IMR-90 (cell line): ENCODE measurements at regions not wholly inside any gene's neighbourhood (a gene's known extent, or its start where the extent isn't known, plus 50 kb on each side); places are given as distances from the start of the nearest gene placed in this dataset.

ENCODE experiments used
- ATAC-seq: fragments of 200-7000 bp; cut with Tn5 transposase; 2 replicates; pipeline ENCODE4 v1.9.1; 2020; ENCODE audit warnings: low read depth, mild to moderate bottlenecking, moderate library complexity
- BruUV-seq: library from RNA; stranded (reverse); fragments of 400-500 nt; replicated peaks from 2 replicates; lab custom pipeline; 2021; lab: Mats Ljungman, UMichigan
- CTCF ChIA-PET: fragments of 300-600 bp; formaldehyde crosslinking; extraction: SDS; loops from one replicate; lab custom pipeline; 2021; ENCODE audit warnings: antibody characterized with exemption; lab: Yijun Ruan, JAX
- POLR2A ChIA-PET: fragments of 300-600 bp; sonication (Branson Sonifier 250); formaldehyde crosslinking; loops from one replicate; lab custom pipeline; 2022; ENCODE audit warnings: antibody characterized with exemption; ENCODE audit not compliant: unreplicated experiment; lab: Charles Lee
- DNase-seq: peaks from one replicate; pipeline ENCODE4 v3.0.0; 2013
- H2AFZ ChIP-seq: replicated peaks from 2 replicates; pipeline ENCODE3; 2013; ENCODE audit warnings: low read length, mild to moderate bottlenecking; ENCODE audit not compliant: poor library complexity
- H2AK5ac ChIP-seq: 2 replicates; pipeline ENCODE4 v1.6.1; 2013; ENCODE audit warnings: low read depth, low read length, inconsistent platforms
- H2AK9ac ChIP-seq: replicated peaks from 2 replicates; pipeline ENCODE3; 2013; ENCODE audit warnings: mild to moderate bottlenecking, low read depth, low read length, moderate library complexity; ENCODE audit not compliant: poor library complexity
- H2BK120ac ChIP-seq: 2 replicates; pipeline ENCODE4 v1.6.1; 2013; ENCODE audit warnings: low read depth, low read length, inconsistent platforms
- H2BK15ac ChIP-seq: 3 replicates; pipeline ENCODE4 v1.6.1; 2013; ENCODE audit warnings: low read depth, low read length, inconsistent platforms
- H2BK20ac ChIP-seq: 2 replicates; pipeline ENCODE4 v1.6.1; 2013; ENCODE audit warnings: low read depth, mild to moderate bottlenecking, inconsistent platforms, low read length, moderate library complexity
- H2BK5ac ChIP-seq: 2 replicates; pipeline ENCODE4 v1.6.1; 2013; ENCODE audit warnings: mild to moderate bottlenecking, low read depth, low read length, inconsistent platforms; ENCODE audit not compliant: poor library complexity, severe bottlenecking
- H3K14ac ChIP-seq: replicated peaks from 2 replicates; pipeline ENCODE4 v1.6.1; 2013; ENCODE audit warnings: low read depth, low read length, inconsistent platforms
- H3K18ac ChIP-seq: 2 replicates; pipeline ENCODE4 v1.6.1; 2013; ENCODE audit warnings: low read depth, low read length, control low read depth
- H3K23ac ChIP-seq: 2 replicates; pipeline ENCODE4 v1.6.1; 2013; ENCODE audit warnings: low read depth, low read length, inconsistent platforms
- H3K27ac ChIP-seq: 2 replicates; pipeline ENCODE4 v1.5.1; 2013; ENCODE audit warnings: mild to moderate bottlenecking, control low read depth, low read length; ENCODE audit not compliant: insufficient read depth
- H3K27me3 ChIP-seq: 2 replicates; pipeline ENCODE4 v1.6.1; 2013; ENCODE audit warnings: low read length; ENCODE audit not compliant: control insufficient read depth, insufficient read depth
- H3K36me3 ChIP-seq: 2 replicates; pipeline ENCODE4 v1.6.1; 2013; ENCODE audit warnings: low read length, mixed read lengths; ENCODE audit not compliant: control insufficient read depth, insufficient read depth
- H3K4ac ChIP-seq: 2 replicates; pipeline ENCODE4 v1.6.1; 2013; ENCODE audit warnings: low read depth, low read length, inconsistent platforms
- H3K4me1 ChIP-seq: 2 replicates; pipeline ENCODE4 v1.6.1; 2013; ENCODE audit warnings: low read length, mixed read lengths; ENCODE audit not compliant: control insufficient read depth, insufficient read depth
- H3K4me2 ChIP-seq: 2 replicates; pipeline ENCODE4 v1.6.1; 2013; ENCODE audit warnings: low read depth, mild to moderate bottlenecking, control low read depth, low read length, moderate library complexity
- H3K4me3 ChIP-seq: 2 replicates; pipeline ENCODE4 v1.5.1; 2013; ENCODE audit warnings: low read depth, mild to moderate bottlenecking, control low read depth, low read length, moderate library complexity; ENCODE audit not compliant: insufficient read depth
- H3K56ac ChIP-seq: 2 replicates; pipeline ENCODE4 v1.6.1; 2013; ENCODE audit warnings: low read length, inconsistent platforms; ENCODE audit not compliant: insufficient read depth; ENCODE audit errors: extremely low read depth
- H3K79me1 ChIP-seq, 2 experiments: 2 replicates each; pipeline ENCODE4 v1.6.1; 2013; ENCODE audit warnings: low read length in 2 of 2, inconsistent platforms in 1 of 2, low read depth in 1 of 2
- H3K9ac ChIP-seq: 2 replicates; pipeline ENCODE4 v1.6.1; 2013; ENCODE audit warnings: low read depth, low read length, control low read depth
- H3K9me1 ChIP-seq: 2 replicates; pipeline ENCODE4 v1.6.1; 2013; ENCODE audit warnings: low read length, inconsistent platforms; ENCODE audit not compliant: insufficient read depth
- H3K9me3 ChIP-seq: 2 replicates; pipeline ENCODE4 v1.6.1; 2013; ENCODE audit warnings: low read length; ENCODE audit not compliant: control insufficient read depth, insufficient read depth
- H4K20me1 ChIP-seq: 2 replicates; pipeline ENCODE4 v1.6.1; 2013; ENCODE audit warnings: low read length, inconsistent platforms; ENCODE audit not compliant: insufficient read depth
- H4K5ac ChIP-seq: 2 replicates; pipeline ENCODE4 v1.6.1; 2013; ENCODE audit warnings: mild to moderate bottlenecking, low read depth, low read length, control low read depth
- H4K8ac ChIP-seq, 2 experiments: 2 replicates each; pipeline ENCODE4 v1.6.1; 2013; ENCODE audit warnings: low read depth in 2 of 2, low read length in 2 of 2, control low read depth in 1 of 2, inconsistent platforms in 1 of 2
- H4K91ac ChIP-seq: 2 replicates; pipeline ENCODE4 v1.6.1; 2013; ENCODE audit warnings: low read depth, low read length, inconsistent platforms; ENCODE audit not compliant: insufficient read depth
- CEBPB ChIP-seq: IDR thresholded peaks from 2 replicates; pipeline ENCODE4 v1.6.1; 2012; ENCODE audit warnings: low read depth, low read length, improper control_type of control experiment
- WGBS, 2 experiments: methylation state at CpG; one replicate each; pipeline versions ENCODE4 v1.1.5 to v1.1.7; 2013; ENCODE audit warnings: missing lambda C conversion rate in 2 of 2; ENCODE audit not compliant: insufficient read length in 1 of 2; ENCODE audit errors: extremely low coverage in 2 of 2; 5-methylcytosine and 5-hydroxymethylcytosine counted together
- dilution Hi-C: fragments of 300-500 bp; cut with HindIII; formaldehyde crosslinking; loops from one replicate; pipeline ENCODE4 v1.14.3; 2018; ENCODE audit warnings: low sequenced_read_pairs; ENCODE audit not compliant: unreplicated experiment
- in situ Hi-C: fragments of 300-500 bp; cut with MboI; formaldehyde crosslinking; loops from 3 replicates; pipeline ENCODE4 v1.14.3; 2019; ENCODE audit warnings: low sequenced_read_pairs, inconsistent platforms, mixed read lengths
- intact Hi-C: fragments of 100-400 bp; cut with micrococcal nuclease; formaldehyde crosslinking; loops from 2 replicates; pipeline ENCODE4 v1.10.0; 2022

GRCh38 chr1:5597171-5597850 is 394.9 kb downstream of the NPHP4 start:
- BruUV-seq = no TSS peak
- Histone ChIP-seq H3K4ac (no peak overlapping the region), H2AK9ac (no peak overlapping the region), H3K14ac (no peak overlapping the region), H3K27ac (no peak overlapping the region), H2BK5ac (no peak overlapping the region), H3K9me1 (no peaks in the 10 kb centered on the region), H3K9ac (no peak overlapping the region), H3K23ac (no peak overlapping the region), H2BK15ac (no peak overlapping the region), H2BK20ac (no peak overlapping the region), H3K4me2 (no peak overlapping the region), H2BK120ac (no peak overlapping the region), H3K56ac (no peak overlapping the region), H2AFZ (no peak overlapping the region), H3K4me1 (no peaks in the 10 kb centered on the region), H3K79me1 (no peaks in the 10 kb centered on the region), H2AK5ac (no peak overlapping the region), H3K4me3 (no peak overlapping the region), H3K27me3 (no peaks in the 10 kb centered on the region), H4K5ac (no peak overlapping the region), H3K36me3 (no peaks in the 10 kb centered on the region), H3K9me3 (peaks cover 38% of the 10 kb centered on the region), H4K20me1 (no peaks in the 10 kb centered on the region), H3K18ac (no peak overlapping the region), H4K91ac (no peak overlapping the region), H4K8ac (no peak overlapping the region)
- no CpG with 5 or more reads among the region's 13 CpGs for WGBS, 2 experiments
- in situ Hi-C loops = no loop called here
- POLR2A ChIA-PET = no interaction called here
- ATAC-seq = no peak
- CTCF ChIA-PET = no interaction called here
- TF ChIP-seq CEBPB = no peak
- intact Hi-C loops = no loop called here
- dilution Hi-C loops = no loop called here
- DNase-seq = no peak
